GM21723 (cell line): ENCODE measurements at regions not wholly inside any gene's neighbourhood (a gene's known extent, or its start where the extent isn't known, plus 50 kb on each side); places are given as distances from the start of the nearest gene placed in this dataset.

Experiments used
- ATAC-seq: cut with Tn5 transposase; IDR thresholded peaks from one replicate; pipeline ENCODE4 v1.9.1; 2021; ENCODE audit warnings: mild to moderate bottlenecking, moderate library complexity; ENCODE audit not compliant: unreplicated experiment

GRCh38 chr5:166365164-166365563 lies 1926.3 kb upstream of the WWC1 start:
- no peak for ATAC-seq

DNA sequence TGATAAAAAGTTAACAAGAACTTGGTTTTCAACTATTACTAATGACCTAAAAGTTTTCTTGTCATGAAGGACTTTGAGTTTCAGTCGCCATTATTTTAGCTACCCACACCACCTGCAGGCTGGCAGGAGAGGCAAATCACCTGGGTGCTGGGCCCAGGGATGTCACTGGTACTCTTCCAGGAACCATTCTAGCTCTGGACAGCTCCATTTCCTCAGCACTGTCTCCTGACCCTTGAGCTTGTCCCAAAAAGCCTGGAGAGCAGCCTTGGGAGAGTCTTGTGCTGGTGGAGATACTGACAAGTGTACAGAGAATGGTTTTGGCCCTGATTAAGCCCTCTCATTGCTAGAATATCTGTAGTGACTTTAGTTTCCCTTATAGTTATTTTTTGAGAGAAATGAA lies 1924.1 kb upstream of the WWC1 start:
- ATAC-seq, result no peak

DNA sequence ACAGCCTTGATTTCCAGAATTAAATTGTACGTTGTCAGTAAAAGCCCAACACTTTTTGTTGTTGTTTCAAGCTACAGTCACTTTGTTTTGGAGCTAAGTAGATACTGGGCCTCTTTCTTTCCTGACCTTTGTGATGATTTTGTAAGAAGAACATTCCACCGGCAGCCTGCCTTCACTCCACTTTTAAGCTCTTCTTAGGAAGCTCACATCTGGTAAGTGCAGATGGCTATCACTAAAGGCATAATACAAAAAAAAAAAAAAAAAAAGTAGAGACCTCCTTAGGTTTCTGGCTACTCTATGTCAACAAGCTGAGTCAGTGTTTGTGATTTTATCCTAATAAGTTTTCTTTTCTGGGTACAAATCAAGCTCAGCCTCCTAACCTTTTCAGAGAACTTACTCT lies 1922.1 kb upstream of the WWC1 start:
- ATAC-seq, result no peak

DNA sequence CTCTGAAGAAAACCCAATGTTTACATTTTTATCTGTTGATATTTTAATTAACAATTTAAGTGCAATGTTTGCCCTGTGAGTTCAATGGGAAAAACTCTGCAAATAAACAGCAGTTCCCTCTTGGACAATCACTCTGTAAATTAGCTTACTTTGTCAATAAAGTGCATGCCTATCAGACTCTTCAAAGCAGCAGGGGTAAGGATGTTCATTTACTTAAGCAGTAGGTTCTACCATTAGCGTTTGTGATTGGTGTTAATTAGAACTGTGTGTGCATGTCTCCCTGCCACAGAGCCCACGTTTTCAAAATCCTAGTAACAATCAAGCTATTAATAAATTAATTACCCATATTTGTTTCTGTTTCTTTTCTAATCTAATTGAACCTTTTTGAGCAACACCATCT lies 1921.6 kb upstream of the WWC1 start:
- ATAC-seq, result no peak

DNA sequence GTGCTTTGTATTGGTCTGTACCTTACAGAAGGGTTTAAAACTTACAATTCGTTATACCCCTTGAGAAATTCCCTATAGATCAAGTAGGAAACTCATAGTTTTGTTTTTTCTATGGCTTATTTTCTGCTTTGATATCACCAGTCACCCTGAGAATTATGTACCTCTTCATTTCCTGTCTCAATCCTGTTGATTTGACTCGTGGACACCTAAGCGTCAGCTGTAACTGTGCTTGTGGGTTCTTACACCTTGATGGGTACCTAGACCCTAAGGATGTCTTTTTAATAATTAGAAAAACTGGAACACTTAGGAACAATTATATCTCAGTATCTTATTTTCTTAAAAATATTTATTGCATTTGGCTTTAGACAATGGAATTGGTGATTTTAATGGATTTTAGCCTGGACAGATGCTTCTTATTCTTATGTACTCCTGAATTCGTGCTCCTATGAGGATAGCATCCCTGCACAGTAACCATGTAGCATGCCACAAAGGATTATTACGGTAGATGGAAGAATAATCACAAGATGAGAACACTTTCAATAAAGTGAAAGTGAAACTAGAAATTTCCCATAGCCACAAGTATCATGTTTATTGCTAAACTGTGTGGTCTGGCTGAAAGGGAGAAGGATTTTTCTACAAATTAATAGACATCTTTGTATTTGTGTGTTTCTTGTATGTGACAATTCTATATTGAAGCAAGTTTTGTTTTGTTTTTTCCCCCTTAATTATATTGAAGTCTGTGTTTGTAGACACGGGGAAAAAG lies 1920.3 kb upstream of the WWC1 start:
- ATAC-seq, result no peak

DNA sequence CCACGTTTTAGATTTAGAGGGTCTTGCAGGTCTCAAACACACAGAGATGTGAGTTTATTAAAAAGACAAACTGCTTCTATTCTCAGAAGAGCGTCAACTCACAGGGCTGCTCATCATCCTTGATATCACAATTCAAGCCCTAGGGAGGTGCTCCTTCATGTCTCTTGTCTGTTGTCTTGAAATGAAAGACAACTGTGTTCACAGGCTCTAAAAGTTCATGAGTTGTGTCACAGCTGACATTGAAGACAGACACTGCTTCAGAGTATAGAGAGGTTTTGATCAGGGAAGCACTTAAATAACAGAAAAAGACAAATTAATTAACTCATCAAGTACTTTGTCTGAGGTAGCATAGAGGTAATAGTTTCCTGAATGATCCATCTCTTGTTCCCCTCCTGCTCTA lies 1917.6 kb upstream of the WWC1 start:
- no peak for ATAC-seq

- no peak for ATAC-seq
Measured at GRCh38 chr5:166377756-166378155, 1913.7 kb upstream of the WWC1 start.

DNA sequence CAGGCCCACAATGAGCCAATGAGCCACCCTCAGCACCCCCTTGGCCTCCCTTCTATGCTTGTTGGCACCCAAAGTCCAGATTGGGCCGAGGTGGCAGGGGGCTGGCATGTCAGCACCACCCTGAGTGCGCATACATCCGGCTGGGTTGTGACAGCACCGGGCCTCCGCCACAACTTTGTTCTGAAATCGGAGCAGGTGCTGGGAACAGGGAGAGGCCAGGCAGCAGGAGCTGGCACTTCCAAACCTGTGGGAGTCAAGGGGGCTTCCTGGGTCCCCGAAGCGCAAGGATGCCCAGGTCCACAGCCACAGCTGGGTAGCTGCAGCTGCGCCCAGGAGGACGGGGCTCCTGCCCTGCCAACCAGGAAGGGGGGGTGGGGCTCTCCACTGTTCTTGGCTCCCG lies 1911.9 kb upstream of the WWC1 start:
- ATAC-seq, result no peak

DNA sequence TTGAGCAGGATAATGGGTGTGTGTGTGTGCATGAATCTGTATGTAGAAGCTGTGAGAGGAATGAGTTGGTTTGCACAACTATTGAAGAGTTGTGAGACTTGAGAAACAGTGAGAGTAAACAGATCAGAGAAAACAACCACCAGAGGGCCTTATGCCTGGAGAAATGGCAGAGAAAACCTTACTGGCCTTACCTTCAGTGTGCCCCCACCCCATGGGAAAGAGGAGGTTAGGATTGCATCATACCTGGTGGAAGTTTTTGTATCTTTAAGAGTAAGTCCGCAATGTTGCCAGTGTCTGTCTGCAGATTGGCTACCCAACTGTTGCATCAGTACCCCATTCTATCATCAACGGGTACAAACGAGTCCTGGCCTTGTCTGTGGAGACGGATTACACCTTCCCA lies 1909.4 kb upstream of the WWC1 start:
- ATAC-seq, result no peak

DNA sequence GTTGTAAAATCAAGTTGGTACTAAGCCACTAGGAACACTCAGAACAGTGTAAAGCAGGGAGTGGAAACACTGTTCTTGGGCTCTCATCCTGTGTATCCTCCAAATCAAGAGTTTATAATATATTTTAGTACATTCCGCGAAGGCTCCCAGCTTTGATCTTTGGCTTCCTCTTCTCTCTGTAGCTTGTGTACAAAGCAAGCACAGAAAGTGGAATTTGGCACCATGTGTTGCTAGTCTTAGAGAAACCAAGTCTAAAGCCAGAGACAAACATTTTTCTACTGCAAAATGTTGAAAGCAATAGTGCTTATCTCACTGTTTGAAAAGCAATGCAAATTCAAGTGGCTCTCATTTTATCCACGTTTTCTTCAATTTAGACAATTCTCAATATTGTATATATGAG lies 1893.3 kb upstream of the WWC1 start:
- ATAC-seq, result no peak

GRCh38 chr5:166399781-166400180 lies 1891.7 kb upstream of the WWC1 start:
- ATAC-seq, result no peak

- no peak for ATAC-seq
Measured at GRCh38 chr5:166401391-166401790, 1890.1 kb upstream of the WWC1 start.

DNA sequence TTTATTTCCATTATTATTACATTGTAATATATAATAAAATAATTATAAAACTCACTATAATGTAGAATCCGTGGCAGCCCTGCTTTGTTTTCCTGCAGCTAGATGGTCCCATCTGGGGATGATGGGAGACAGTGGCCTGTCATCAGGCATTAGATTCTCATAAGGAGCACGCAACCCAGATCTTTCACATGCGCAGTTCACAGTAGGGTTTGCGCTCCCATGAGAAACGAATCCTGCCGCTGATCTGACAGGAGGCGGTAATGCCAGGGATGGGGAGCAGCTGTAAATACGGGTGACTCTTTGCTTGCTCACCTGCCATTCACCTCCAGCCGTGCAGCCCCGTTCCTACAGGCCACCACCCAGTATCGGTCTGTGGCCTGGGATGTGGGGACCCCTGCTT lies 1879.3 kb upstream of the WWC1 start:
- no peak for ATAC-seq

DNA sequence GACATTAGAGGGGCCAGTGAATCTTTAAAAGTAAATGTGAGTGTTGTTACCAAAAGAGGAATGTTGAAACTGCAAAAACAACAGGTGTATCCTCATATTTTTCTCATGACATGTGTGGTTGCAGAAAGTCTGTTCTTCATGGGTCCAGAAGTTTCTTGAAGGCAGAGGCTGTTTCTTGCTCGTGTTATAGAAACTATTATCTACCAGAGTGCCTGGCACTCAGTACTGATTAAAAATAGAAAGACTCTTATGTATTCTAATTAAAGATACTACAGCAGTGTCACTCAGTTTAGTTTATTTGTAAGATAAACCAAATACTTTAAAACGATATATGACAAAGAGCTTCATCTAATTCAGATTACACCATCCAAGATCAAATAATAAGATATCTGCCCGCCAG lies 1864.2 kb upstream of the WWC1 start:
- no peak for ATAC-seq

GRCh38 chr5:166428264-166428803 lies 1863.1 kb upstream of the WWC1 start:
- ATAC-seq, result no peak

DNA sequence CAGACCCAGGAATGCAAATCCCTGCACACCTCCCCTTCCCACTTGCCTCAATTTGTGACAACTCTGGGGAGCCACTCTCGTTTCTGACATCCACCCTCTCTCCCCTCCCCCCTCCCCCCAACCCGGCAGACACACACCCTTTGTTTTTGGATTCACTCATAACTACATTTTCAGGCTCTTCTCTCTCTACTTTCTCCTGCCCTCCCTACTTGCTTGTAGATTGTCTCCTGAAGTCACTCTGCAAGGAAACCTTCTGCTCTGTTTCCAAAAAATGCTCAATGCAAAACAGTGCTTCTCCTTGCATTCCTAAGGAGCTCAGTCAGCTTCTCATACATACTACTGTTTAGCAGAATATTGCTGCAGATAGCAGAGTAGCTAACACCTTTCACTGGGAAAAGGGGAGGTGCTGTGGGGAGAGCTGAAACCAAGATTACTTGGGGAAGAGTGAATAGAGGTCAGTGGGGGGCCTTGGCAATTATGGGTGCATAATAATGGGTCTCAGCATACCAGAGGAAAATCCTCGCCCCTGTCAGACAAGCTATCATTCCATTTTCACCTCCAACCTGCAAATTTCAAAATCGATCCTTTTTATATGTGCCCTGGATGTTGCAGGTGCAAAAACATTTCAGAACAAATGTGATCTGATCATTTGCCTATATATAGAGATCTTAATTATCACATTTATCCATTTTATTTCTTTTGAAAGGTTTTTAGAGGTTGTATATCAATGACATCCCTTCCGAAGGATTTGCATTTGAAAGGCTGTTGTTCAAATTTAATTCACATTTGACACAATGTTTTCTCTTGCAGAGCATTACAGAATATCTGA lies 1860.7 kb upstream of the WWC1 start:
- no peak for ATAC-seq

GRCh38 chr5:166431456-166431855 lies 1860.0 kb upstream of the WWC1 start:
- no peak for ATAC-seq

GRCh38 chr5:166433679-166434078 lies 1857.8 kb upstream of the WWC1 start:
- no peak for ATAC-seq

- ATAC-seq, result no peak
Measured at GRCh38 chr5:166436872-166437271, 1854.6 kb upstream of the WWC1 start.

DNA sequence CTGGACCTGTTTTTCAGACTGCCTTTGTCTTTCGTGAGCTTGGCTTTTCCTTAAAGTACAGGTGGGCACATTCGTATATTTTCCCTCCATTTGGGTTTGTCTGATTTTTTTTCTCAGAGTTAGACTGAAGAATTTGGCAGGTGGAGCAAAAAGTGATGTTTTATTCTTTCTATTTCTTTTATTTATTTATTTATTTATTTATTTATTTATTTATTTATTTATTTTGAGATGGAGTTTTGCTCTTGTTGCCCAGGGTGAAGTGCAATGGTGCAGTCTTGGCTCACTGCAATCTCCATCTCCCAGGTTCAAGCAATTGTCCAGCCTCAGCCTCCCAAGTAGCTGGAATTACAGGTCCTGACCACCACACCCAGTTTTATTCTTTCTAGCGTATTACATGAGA lies 1805.1 kb upstream of the WWC1 start:
- no peak for ATAC-seq

- no peak for ATAC-seq
Measured at GRCh38 chr5:166488560-166488959, 1802.9 kb upstream of the WWC1 start.

DNA sequence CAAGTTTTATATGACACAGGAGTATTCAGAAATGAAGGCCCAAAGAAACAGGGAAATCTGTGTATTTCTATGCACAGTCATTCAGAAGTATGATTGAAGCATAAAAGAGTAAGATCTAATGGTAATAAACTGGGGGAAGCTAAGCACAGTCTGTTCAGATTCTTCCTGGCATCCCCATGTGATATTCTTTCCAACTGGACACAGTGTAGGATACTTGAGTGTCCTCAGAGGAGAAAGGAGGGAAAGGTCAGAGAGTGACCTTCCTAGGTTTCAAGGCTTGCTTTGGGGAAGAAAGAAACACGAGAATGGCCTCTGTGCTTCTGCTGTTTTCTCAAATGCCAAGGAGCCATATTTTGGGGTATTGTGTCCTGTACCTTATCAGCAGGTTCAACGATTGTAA lies 1798.4 kb upstream of the WWC1 start:
- ATAC-seq, result no peak
